Memory B cell (primary cell): ENCODE measurements at regions not wholly inside any gene's neighbourhood (a gene's known extent, or its start where the extent isn't known, plus 50 kb on each side); places are given as distances from the start of the nearest gene placed in this dataset.

Experiments used
- ATAC-seq: fragments of 150-1000 bp; cut with Tn5 transposase; 2 replicates; pipeline ENCODE4 v1.10.0; 2021; ENCODE audit warnings: low read depth, mild to moderate bottlenecking, moderate library complexity
- DNase-seq, 2 donors: peaks; one replicate each; pipeline ENCODE4 v3.0.0; 2022; ENCODE audit warnings: low spot score in 2 of 2
- H3K27ac Mint-ChIP-seq: one replicate; pipeline ENCODE4 v1.8.0; 2022; ENCODE audit warnings: mild to moderate bottlenecking, moderate library complexity, mixed read lengths
- H3K27me3 Mint-ChIP-seq: one replicate; pipeline ENCODE4 v1.8.0; 2022; ENCODE audit warnings: mixed read lengths
- H3K36me3 Mint-ChIP-seq: one replicate; pipeline ENCODE4 v1.8.0; 2022; ENCODE audit warnings: mild to moderate bottlenecking, mixed read lengths
- H3K4me1 Mint-ChIP-seq: one replicate; pipeline ENCODE4 v1.8.0; 2022; ENCODE audit warnings: mixed read lengths
- H3K4me3 Mint-ChIP-seq: one replicate; pipeline ENCODE4 v1.8.0; 2022; ENCODE audit warnings: mild to moderate bottlenecking, moderate library complexity, mixed read lengths
- H3K9me3 Mint-ChIP-seq: one replicate; pipeline ENCODE4 v1.8.0; 2022; ENCODE audit warnings: mixed read lengths

GRCh38 chr5:3698412-3698811 is 102.8 kb downstream of the IRX1 start:
- no peaks in the 10 kb centered on the region for H3K4me1 Mint-ChIP-seq
- peaks cover 9% of the 10 kb centered on the region for H3K9me3 Mint-ChIP-seq
- no peaks in the 10 kb centered on the region for H3K36me3 Mint-ChIP-seq
- H3K27me3 Mint-ChIP-seq: no peaks in the 10 kb centered on the region
- H3K4me3 Mint-ChIP-seq: no peak overlapping the region
- ATAC-seq (no peak), DNase-seq (no peak)
- H3K27ac Mint-ChIP-seq: no peak overlapping the region

- no peak overlapping the region for H3K4me3 Mint-ChIP-seq
- peaks cover 8% of the 10 kb centered on the region for H3K9me3 Mint-ChIP-seq
- DNase-seq (no peak), ATAC-seq (no peak)
- no peak overlapping the region for H3K27ac Mint-ChIP-seq
- no peaks in the 10 kb centered on the region for H3K36me3 Mint-ChIP-seq
- no peaks in the 10 kb centered on the region for H3K27me3 Mint-ChIP-seq
- no peaks in the 10 kb centered on the region for H3K4me1 Mint-ChIP-seq
These were observed 106.1 kb downstream of the IRX1 start for GRCh38 chr5:3701694-3702093.

- no peaks in the 10 kb centered on the region for H3K36me3 Mint-ChIP-seq
- H3K4me1 Mint-ChIP-seq: no peaks in the 10 kb centered on the region
- no peak overlapping the region for H3K27ac Mint-ChIP-seq
- DNase-seq (no peak), ATAC-seq (no peak)
- peaks cover 12% of the 10 kb centered on the region for H3K9me3 Mint-ChIP-seq
- no peaks in the 10 kb centered on the region for H3K27me3 Mint-ChIP-seq
- H3K4me3 Mint-ChIP-seq: no peak overlapping the region
These were observed 109.0 kb downstream of the IRX1 start for GRCh38 chr5:3704661-3705060.

- H3K4me1 Mint-ChIP-seq: no peaks in the 10 kb centered on the region
- H3K4me3 Mint-ChIP-seq: no peak overlapping the region
- DNase-seq (no peak), ATAC-seq (no peak)
- peaks cover 12% of the 10 kb centered on the region for H3K9me3 Mint-ChIP-seq
- no peaks in the 10 kb centered on the region for H3K36me3 Mint-ChIP-seq
- H3K27me3 Mint-ChIP-seq: no peaks in the 10 kb centered on the region
- no peak overlapping the region for H3K27ac Mint-ChIP-seq
These were observed 113.6 kb downstream of the IRX1 start for GRCh38 chr5:3709068-3709716.

GRCh38 chr5:3709717-3710348 is 114.2 kb downstream of the IRX1 start:
- DNase-seq: no peak
- H3K4me3 Mint-ChIP-seq: no peak overlapping the region
- H3K36me3 Mint-ChIP-seq: no peaks in the 10 kb centered on the region
- no peaks in the 10 kb centered on the region for H3K4me1 Mint-ChIP-seq
- H3K27me3 Mint-ChIP-seq: no peaks in the 10 kb centered on the region
- peaks cover 12% of the 10 kb centered on the region for H3K9me3 Mint-ChIP-seq
- no peak overlapping the region for H3K27ac Mint-ChIP-seq
- no peak for ATAC-seq

- DNase-seq (no peak), ATAC-seq (no peak)
- Mint-ChIP-seq H3K4me3 (no peak overlapping the region), H3K4me1 (no peaks in the 10 kb centered on the region), H3K27me3 (no peaks in the 10 kb centered on the region), H3K36me3 (no peaks in the 10 kb centered on the region), H3K27ac (no peak overlapping the region), H3K9me3 (peaks cover 10% of the 10 kb centered on the region)
These were observed 119.4 kb downstream of the IRX1 start for GRCh38 chr5:3715062-3715461.

GRCh38 chr5:3729631-3730030 is 134.0 kb downstream of the IRX1 start:
- Mint-ChIP-seq H3K27me3 (no peaks in the 10 kb centered on the region), H3K4me1 (no peaks in the 10 kb centered on the region), H3K27ac (no peak overlapping the region), H3K9me3 (no peaks in the 10 kb centered on the region), H3K4me3 (no peak overlapping the region), H3K36me3 (no peaks in the 10 kb centered on the region)
- ATAC-seq (no peak), DNase-seq (no peak)

GRCh38 chr5:3734632-3735031 is 139.0 kb downstream of the IRX1 start:
- H3K4me3 Mint-ChIP-seq: no peak overlapping the region
- no peak for DNase-seq
- no peaks in the 10 kb centered on the region for H3K27me3 Mint-ChIP-seq

GRCh38 chr5:3736466-3736865 is 140.8 kb downstream of the IRX1 start:
- DNase-seq (no peak), ATAC-seq (no peak)
- H3K9me3 Mint-ChIP-seq: no peaks in the 10 kb centered on the region
- no peak overlapping the region for H3K4me3 Mint-ChIP-seq
- H3K4me1 Mint-ChIP-seq: no peaks in the 10 kb centered on the region
- H3K27ac Mint-ChIP-seq: no peak overlapping the region
- no peaks in the 10 kb centered on the region for H3K36me3 Mint-ChIP-seq
- no peaks in the 10 kb centered on the region for H3K27me3 Mint-ChIP-seq

More at GRCh38 chr5:3734632-3735031, 139.0 kb downstream of the IRX1 start:
- Mint-ChIP-seq H3K4me1 (no peaks in the 10 kb centered on the region), H3K27ac (no peak overlapping the region), H3K36me3 (no peaks in the 10 kb centered on the region), H3K9me3 (no peaks in the 10 kb centered on the region)
- no peak for ATAC-seq

- Mint-ChIP-seq H3K9me3 (no peaks in the 10 kb centered on the region), H3K36me3 (no peaks in the 10 kb centered on the region), H3K4me1 (no peaks in the 10 kb centered on the region), H3K27me3 (no peaks in the 10 kb centered on the region), H3K27ac (no peak overlapping the region), H3K4me3 (no peak overlapping the region)
- no peak for ATAC-seq
- no peak for DNase-seq
These were observed 141.3 kb downstream of the IRX1 start for GRCh38 chr5:3736926-3737325.

- H3K4me1 Mint-ChIP-seq: no peaks in the 10 kb centered on the region
- no peaks in the 10 kb centered on the region for H3K27me3 Mint-ChIP-seq
- ATAC-seq (no peak), DNase-seq (no peak)
- H3K36me3 Mint-ChIP-seq: no peaks in the 10 kb centered on the region
- no peak overlapping the region for H3K27ac Mint-ChIP-seq
- H3K9me3 Mint-ChIP-seq: no peaks in the 10 kb centered on the region
- H3K4me3 Mint-ChIP-seq: no peak overlapping the region
These were observed 143.3 kb downstream of the IRX1 start for GRCh38 chr5:3738919-3739318.

- ATAC-seq (no peak), DNase-seq (no peak)
- H3K9me3 Mint-ChIP-seq: peaks cover 2% of the 10 kb centered on the region
- no peak overlapping the region for H3K4me3 Mint-ChIP-seq
- no peaks in the 10 kb centered on the region for H3K4me1 Mint-ChIP-seq
- no peaks in the 10 kb centered on the region for H3K36me3 Mint-ChIP-seq
- no peaks in the 10 kb centered on the region for H3K27me3 Mint-ChIP-seq
- no peak overlapping the region for H3K27ac Mint-ChIP-seq
These were observed 145.1 kb downstream of the IRX1 start for GRCh38 chr5:3740546-3741373.

GRCh38 chr5:3741374-3741770 is 145.7 kb downstream of the IRX1 start:
- Mint-ChIP-seq H3K27ac (no peak overlapping the region), H3K4me1 (no peaks in the 10 kb centered on the region), H3K9me3 (peaks cover 2% of the 10 kb centered on the region), H3K27me3 (no peaks in the 10 kb centered on the region), H3K36me3 (no peaks in the 10 kb centered on the region), H3K4me3 (no peak overlapping the region)
- ATAC-seq (no peak), DNase-seq (no peak)

GRCh38 chr5:3742750-3743149 is 147.1 kb downstream of the IRX1 start:
- Mint-ChIP-seq H3K36me3 (no peaks in the 10 kb centered on the region), H3K27ac (no peak overlapping the region), H3K27me3 (no peaks in the 10 kb centered on the region), H3K9me3 (peaks cover 8% of the 10 kb centered on the region), H3K4me3 (no peak overlapping the region), H3K4me1 (no peaks in the 10 kb centered on the region)
- ATAC-seq (no peak), DNase-seq (no peak)
